ENCODE measurements at regions not wholly inside any gene's neighbourhood (a gene's known extent, or its start where the extent isn't known, plus 50 kb on each side); places are given as distances from the start of the nearest gene placed in this dataset.
"Not testable (repeated sequence)": the region's sequence is repeated elsewhere in the genome, so short reads cannot be mapped to it uniquely, and the experiment has no call there.

- intact Hi-C loops (cut with DNase I); H3K4me1 ChIP-seq (ENCODE audit: control insufficient read depth in 1 of 2, insufficient read depth in 2 of 2, low read length in 2 of 2); H3K9me3 ChIP-seq (ENCODE audit: control insufficient read depth, low read length); H3K36me3 ChIP-seq (ENCODE audit: control insufficient read depth in 1 of 2, insufficient read depth in 2 of 2, low read length in 1 of 2); DNase-seq; H3K27me3 ChIP-seq (ENCODE audit: control insufficient read depth in 1 of 2, insufficient read depth in 2 of 2, low read length in 1 of 2); ATAC-seq (ENCODE audit: low FRiP score); H3K27ac ChIP-seq (ENCODE audit: low read depth in 1 of 2, low read length in 2 of 2); H3K4me3 ChIP-seq (ENCODE audit: low read length in 2 of 2): not testable (repeated sequence)
- 89 to 94% methylated on average over 3 of the region's 3 CpGs for WGBS, 2 donors
Measured at GRCh38 chrX:113373421-113373820, 532.8 kb upstream of the AMOT start.

GRCh38 chrX:113370006-113370405 lies 529.4 kb upstream of the AMOT start:
- 60 to 72% methylated on average over 7 of the region's 7 CpGs for WGBS, 2 donors

GRCh38 chrX:113369056-113369455 lies 528.4 kb upstream of the AMOT start:
- DNase-seq: no peak
- Histone ChIP-seq H3K27ac (ENCODE audit: low read depth in 1 of 2, low read length in 2 of 2) (no peak overlapping the region), H3K9me3 (ENCODE audit: control insufficient read depth, low read length) (no peaks in the 10 kb centered on the region), H3K27me3 (ENCODE audit: control insufficient read depth in 1 of 2, insufficient read depth in 2 of 2, low read length in 1 of 2) (no peaks in the 10 kb centered on the region), H3K36me3 (ENCODE audit: control insufficient read depth in 1 of 2, insufficient read depth in 2 of 2, low read length in 1 of 2) (no peaks in the 10 kb centered on the region), H3K4me3 (ENCODE audit: low read length in 2 of 2) (no peak overlapping the region), H3K4me1 (ENCODE audit: control insufficient read depth in 1 of 2, insufficient read depth in 2 of 2, low read length in 2 of 2) (no peaks in the 10 kb centered on the region)
- no peak for ATAC-seq (ENCODE audit: low FRiP score)
- intact Hi-C loops (cut with DNase I): no loop called here
- 61 to 81% methylated on average over 3 of the region's 3 CpGs for WGBS, 2 donors

More at GRCh38 chrX:113370006-113370405, 529.4 kb upstream of the AMOT start:
- intact Hi-C loops (cut with DNase I): no loop called here
- no peaks in the 10 kb centered on the region for H3K27me3 ChIP-seq (ENCODE audit: control insufficient read depth in 1 of 2, insufficient read depth in 2 of 2, low read length in 1 of 2)
- no peak overlapping the region for H3K27ac ChIP-seq (ENCODE audit: low read depth in 1 of 2, low read length in 2 of 2)
- DNase-seq (no peak), ATAC-seq (ENCODE audit: low FRiP score) (no peak)
- H3K36me3 ChIP-seq (ENCODE audit: control insufficient read depth in 1 of 2, insufficient read depth in 2 of 2, low read length in 1 of 2): no peaks in the 10 kb centered on the region
- H3K4me3 ChIP-seq (ENCODE audit: low read length in 2 of 2): no peak overlapping the region
- no peaks in the 10 kb centered on the region for H3K9me3 ChIP-seq (ENCODE audit: control insufficient read depth, low read length)
- no peaks in the 10 kb centered on the region for H3K4me1 ChIP-seq (ENCODE audit: control insufficient read depth in 1 of 2, insufficient read depth in 2 of 2, low read length in 2 of 2)

GRCh38 chrX:113353134-113353533 lies 512.5 kb upstream of the AMOT start:
- Histone ChIP-seq H3K27me3 (ENCODE audit: control insufficient read depth in 1 of 2, insufficient read depth in 2 of 2, low read length in 1 of 2) (no peaks in the 10 kb centered on the region), H3K9me3 (ENCODE audit: control insufficient read depth, low read length) (no peaks in the 10 kb centered on the region), H3K4me1 (ENCODE audit: control insufficient read depth in 1 of 2, insufficient read depth in 2 of 2, low read length in 2 of 2) (no peaks in the 10 kb centered on the region), H3K27ac (ENCODE audit: low read depth in 1 of 2, low read length in 2 of 2) (no peak overlapping the region), H3K36me3 (ENCODE audit: control insufficient read depth in 1 of 2, insufficient read depth in 2 of 2, low read length in 1 of 2) (no peaks in the 10 kb centered on the region), H3K4me3 (ENCODE audit: low read length in 2 of 2) (no peak overlapping the region)
- intact Hi-C loops (cut with DNase I): no loop called here
- no peak for ATAC-seq (ENCODE audit: low FRiP score)
- DNase-seq: no peak
- 75 to 89% methylated on average over 9 of the region's 9 CpGs for WGBS, 2 donors

GRCh38 chrX:113330416-113330815 lies 489.8 kb upstream of the AMOT start:
- Histone ChIP-seq H3K27ac (ENCODE audit: low read depth in 1 of 2, low read length in 2 of 2) (no peak overlapping the region), H3K9me3 (ENCODE audit: control insufficient read depth, low read length) (no peaks in the 10 kb centered on the region), H3K27me3 (ENCODE audit: control insufficient read depth in 1 of 2, insufficient read depth in 2 of 2, low read length in 1 of 2) (no peaks in the 10 kb centered on the region), H3K4me1 (ENCODE audit: control insufficient read depth in 1 of 2, insufficient read depth in 2 of 2, low read length in 2 of 2) (no peaks in the 10 kb centered on the region), H3K36me3 (ENCODE audit: control insufficient read depth in 1 of 2, insufficient read depth in 2 of 2, low read length in 1 of 2) (no peaks in the 10 kb centered on the region), H3K4me3 (ENCODE audit: low read length in 2 of 2) (no peak overlapping the region)
- ATAC-seq (ENCODE audit: low FRiP score): no peak
- intact Hi-C loops (cut with DNase I): no loop called here
- no peak for DNase-seq

- no peaks in the 10 kb centered on the region for H3K36me3 ChIP-seq (ENCODE audit: control insufficient read depth in 1 of 2, insufficient read depth in 2 of 2, low read length in 1 of 2)
- no peaks in the 10 kb centered on the region for H3K27me3 ChIP-seq (ENCODE audit: control insufficient read depth in 1 of 2, insufficient read depth in 2 of 2, low read length in 1 of 2)
- H3K4me3 ChIP-seq (ENCODE audit: low read length in 2 of 2): no peak overlapping the region
- DNase-seq (no peak), ATAC-seq (ENCODE audit: low FRiP score) (no peak)
- H3K9me3 ChIP-seq (ENCODE audit: control insufficient read depth, low read length): no peaks in the 10 kb centered on the region
- intact Hi-C loops (cut with DNase I): no loop called here
- H3K27ac ChIP-seq (ENCODE audit: low read depth in 1 of 2, low read length in 2 of 2): no peak overlapping the region
- H3K4me1 ChIP-seq (ENCODE audit: control insufficient read depth in 1 of 2, insufficient read depth in 2 of 2, low read length in 2 of 2): no peaks in the 10 kb centered on the region
- WGBS, 2 donors: 56 to 70% methylated on average over 2 of the region's 2 CpGs
Measured at GRCh38 chrX:113315927-113316326, 475.3 kb upstream of the AMOT start.

- WGBS, 2 donors: 38 to 44% methylated on average over 1 of the region's 1 CpG
- H3K9me3 ChIP-seq (ENCODE audit: control insufficient read depth, low read length): no peaks in the 10 kb centered on the region
- no peak overlapping the region for H3K27ac ChIP-seq (ENCODE audit: low read depth in 1 of 2, low read length in 2 of 2)
- ATAC-seq (ENCODE audit: low FRiP score) (no peak), DNase-seq (no peak)
- intact Hi-C loops (cut with DNase I): no loop called here
- H3K36me3 ChIP-seq (ENCODE audit: control insufficient read depth in 1 of 2, insufficient read depth in 2 of 2, low read length in 1 of 2): no peaks in the 10 kb centered on the region
- H3K4me1 ChIP-seq (ENCODE audit: control insufficient read depth in 1 of 2, insufficient read depth in 2 of 2, low read length in 2 of 2): no peaks in the 10 kb centered on the region
- H3K4me3 ChIP-seq (ENCODE audit: low read length in 2 of 2): no peak overlapping the region
- no peaks in the 10 kb centered on the region for H3K27me3 ChIP-seq (ENCODE audit: control insufficient read depth in 1 of 2, insufficient read depth in 2 of 2, low read length in 1 of 2)
Measured at GRCh38 chrX:113305496-113305895, 464.9 kb upstream of the AMOT start.

GRCh38 chrX:113300580-113300979 lies 459.9 kb upstream of the AMOT start:
- no peaks in the 10 kb centered on the region for H3K4me1 ChIP-seq (ENCODE audit: control insufficient read depth in 1 of 2, insufficient read depth in 2 of 2, low read length in 2 of 2)
- 18 to 38% methylated on average over 3 of the region's 3 CpGs for WGBS, 2 donors
- H3K27ac ChIP-seq (ENCODE audit: low read depth in 1 of 2, low read length in 2 of 2): no peak overlapping the region
- no peak overlapping the region for H3K4me3 ChIP-seq (ENCODE audit: low read length in 2 of 2)
- no peaks in the 10 kb centered on the region for H3K9me3 ChIP-seq (ENCODE audit: control insufficient read depth, low read length)
- ATAC-seq (ENCODE audit: low FRiP score) (no peak), DNase-seq (no peak)
- no peaks in the 10 kb centered on the region for H3K36me3 ChIP-seq (ENCODE audit: control insufficient read depth in 1 of 2, insufficient read depth in 2 of 2, low read length in 1 of 2)
- intact Hi-C loops (cut with DNase I): no loop called here
- no peaks in the 10 kb centered on the region for H3K27me3 ChIP-seq (ENCODE audit: control insufficient read depth in 1 of 2, insufficient read depth in 2 of 2, low read length in 1 of 2)

GRCh38 chrX:113297437-113297836 lies 456.8 kb upstream of the AMOT start:
- Histone ChIP-seq H3K27ac (ENCODE audit: low read depth in 1 of 2, low read length in 2 of 2) (no peak overlapping the region), H3K4me1 (ENCODE audit: control insufficient read depth in 1 of 2, insufficient read depth in 2 of 2, low read length in 2 of 2) (no peaks in the 10 kb centered on the region), H3K36me3 (ENCODE audit: control insufficient read depth in 1 of 2, insufficient read depth in 2 of 2, low read length in 1 of 2) (no peaks in the 10 kb centered on the region), H3K4me3 (ENCODE audit: low read length in 2 of 2) (no peak overlapping the region), H3K27me3 (ENCODE audit: control insufficient read depth in 1 of 2, insufficient read depth in 2 of 2, low read length in 1 of 2) (no peaks in the 10 kb centered on the region), H3K9me3 (ENCODE audit: control insufficient read depth, low read length) (no peaks in the 10 kb centered on the region)
- DNase-seq: no peak
- intact Hi-C loops (cut with DNase I): no loop called here
- ATAC-seq (ENCODE audit: low FRiP score): no peak
